Cardiac fibroblast (primary cell): ENCODE measurements at regions not wholly inside any gene's neighbourhood (a gene's known extent, or its start where the extent isn't known, plus 50 kb on each side); places are given as distances from the start of the nearest gene placed in this dataset.

ENCODE experiments used
- DNase-seq, 2 donors: peaks; one replicate each; pipeline versions ENCODE4 v3.0.0 to v3.0.0-alpha.2; 2010; ENCODE audit warnings: low read depth in 2 of 2
- H3K4me3 ChIP-seq, 2 donors: replicated peaks in 1 of 2; 1 replicate in 1 of 2; 2 replicates in 1 of 2; pipeline ENCODE4 v1.5.1; 2011; ENCODE audit warnings: low read depth in 2 of 2, low read length in 2 of 2, mild to moderate bottlenecking in 2 of 2, moderate library complexity in 1 of 2
- CTCF ChIP-seq: IDR thresholded peaks from one replicate; pipeline ENCODE4 v1.5.1; 2011; ENCODE audit warnings: low read depth, mild to moderate bottlenecking, low read length, inconsistent platforms

GRCh38 chr6:43996618-43997344 lies 130.5 kb downstream of the MRPL14 start:
- TF ChIP-seq CTCF, result no peak
- no peak overlapping the region for H3K4me3 ChIP-seq
- no peak for DNase-seq

- no peak for DNase-seq
- H3K4me3 ChIP-seq, result no peak overlapping the region
- TF ChIP-seq CTCF, result no peak
These were observed 132.1 kb downstream of the MRPL14 start for GRCh38 chr6:43995137-43995536.

- no peak for DNase-seq
- TF ChIP-seq CTCF, result no peak
- no peak overlapping the region for H3K4me3 ChIP-seq
These were observed 133.2 kb downstream of the MRPL14 start for GRCh38 chr6:43993881-43994523.

- no peak for TF ChIP-seq CTCF
- no peak for DNase-seq
- H3K4me3 ChIP-seq, result no peak overlapping the region
These were observed 134.2 kb downstream of the MRPL14 start for GRCh38 chr6:43992783-43993644.

- TF ChIP-seq CTCF, result no peak
- DNase-seq, result no peak
- no peak overlapping the region for H3K4me3 ChIP-seq
These were observed 135.1 kb downstream of the MRPL14 start for GRCh38 chr6:43992126-43992663.
